ENCODE measurements at regions not wholly inside any gene's neighbourhood (a gene's known extent, or its start where the extent isn't known, plus 50 kb on each side); places are given as distances from the start of the nearest gene placed in this dataset.

GRCh38 chrX:10813761-10814160 lies 193.4 kb upstream of the MID1 start:
- Histone ChIP-seq H3K9me3 (replicated peaks; ENCODE audit: control insufficient read depth, insufficient read depth, low read length) (no peaks in the 10 kb centered on the region), H3K27me3 (replicated peaks in 1 of 2; ENCODE audit: control insufficient read depth in 2 of 2, insufficient read depth in 2 of 2, low read length in 1 of 2) (no peaks in the 10 kb centered on the region), H3K4me1 (ENCODE audit: control insufficient read depth, insufficient read depth, low read length) (no peaks in the 10 kb centered on the region), H3K36me3 (ENCODE audit: control insufficient read depth in 2 of 2, insufficient read depth in 2 of 2, low read length in 1 of 2) (no peaks in the 10 kb centered on the region), H3K27ac (ENCODE audit: control insufficient read depth, insufficient read depth) (no peak overlapping the region), H4K20me1 (ENCODE audit: control insufficient read depth, insufficient read depth) (no peaks in the 10 kb centered on the region), H2AFZ (ENCODE audit: control insufficient read depth, low read depth, low read length) (no peak overlapping the region), H3K79me2 (ENCODE audit: control insufficient read depth, insufficient read depth, low read length) (no peaks in the 10 kb centered on the region), H3K4me2 (ENCODE audit: control insufficient read depth, insufficient read depth) (no peak overlapping the region), H3K4me3 (no peak overlapping the region), H3K9ac (ENCODE audit: control insufficient read depth, insufficient read depth, low read length) (no peak overlapping the region)
- FAIRE-seq (no peak), DNase-seq (ENCODE audit: low read depth, low spot score) (no peak), ATAC-seq (no peak)
- TF ChIP-seq IRF3 (IDR thresholded peaks at IDR 0.05) (no peak), SREBF1 (IDR thresholded peaks at IDR 0.05; ENCODE audit: low read length) (no peak), EGR1 (IDR thresholded peaks at IDR 0.05; ENCODE audit: borderline replicate concordance in 1 of 2, low read depth in 2 of 2, low read length in 2 of 2) (no peak), ZSCAN29 (IDR thresholded peaks at IDR 0.05) (no peak), NFXL1 (IDR thresholded peaks at IDR 0.05; ENCODE audit: borderline replicate concordance) (no peak), CHD1 (IDR thresholded peaks at IDR 0.05; ENCODE audit: low read depth, low read length) (no peak), RELB (IDR thresholded peaks at IDR 0.05; ENCODE audit: low read depth) (no peak)
- BruUV-seq (replicated peaks), result no TSS peak
- 66% methylated on average over 2 of the region's 2 CpGs for WGBS (ENCODE audit: insufficient coverage, insufficient replicate concordance, low lambda C conversion rate, missing lambda C conversion rate)
- ChIA-PET CTCF (no interaction called here), SMC1A (ENCODE audit: uncharacterized antibody, unreplicated experiment) (interaction anchor here (1.1 kb wide), 1 partner anchor 11 kb away, joined by 4 read pairs; no protein-coding TSS in a partner anchor), RAD21 (ENCODE audit: unreplicated experiment) (no interaction called here), POLR2A (no interaction called here)
- intact Hi-C loops (cut with micrococcal nuclease; ENCODE audit: unreplicated experiment), result no loop called here
- in situ Hi-C loops (cut with MboI), result no loop called here
